ENCODE measurements at regions not wholly inside any gene's neighbourhood (a gene's known extent, or its start where the extent isn't known, plus 50 kb on each side); places are given as distances from the start of the nearest gene placed in this dataset.

GRCh38 chr6:25111782-25112181 is 167.4 kb upstream of the CARMIL1 start (continued):
- no peak for TF ChIP-seq CTCF (IDR thresholded peaks at IDR 0.05; ENCODE audit: control extremely low read depth in 1 of 3, insufficient read depth in 1 of 3, low read depth in 1 of 3, low read length in 3 of 3)
- no peak for TF ChIP-seq KDM5A (IDR thresholded peaks at IDR 0.05; ENCODE audit: low read length)
- no peak for TF ChIP-seq SAP30 (IDR thresholded peaks at IDR 0.05; ENCODE audit: insufficient read depth, insufficient replicate concordance, low read length)
- no peak for TF ChIP-seq TCF12 (IDR thresholded peaks at IDR 0.05; ENCODE audit: low read depth, low read length)

All from H1 (cell line).